Activated T-cell treated with anti-CD3 and anti-CD28 coated beads for 48 hours (primary cell): ENCODE measurements at regions not wholly inside any gene's neighbourhood (a gene's known extent, or its start where the extent isn't known, plus 50 kb on each side); places are given as distances from the start of the nearest gene placed in this dataset.
A peak's percentile ranks its signal among the peaks of the same experiment; 100 is the strongest.
"Not testable (repeated sequence)": the region's sequence is repeated elsewhere in the genome, so short reads cannot be mapped to it uniquely, and the experiment has no call there.

ENCODE experiments used
- DNase-seq: peaks from one replicate; pipeline ENCODE4 v3.0.0-alpha.2; 2020; ENCODE audit warnings: low read depth

DNA sequence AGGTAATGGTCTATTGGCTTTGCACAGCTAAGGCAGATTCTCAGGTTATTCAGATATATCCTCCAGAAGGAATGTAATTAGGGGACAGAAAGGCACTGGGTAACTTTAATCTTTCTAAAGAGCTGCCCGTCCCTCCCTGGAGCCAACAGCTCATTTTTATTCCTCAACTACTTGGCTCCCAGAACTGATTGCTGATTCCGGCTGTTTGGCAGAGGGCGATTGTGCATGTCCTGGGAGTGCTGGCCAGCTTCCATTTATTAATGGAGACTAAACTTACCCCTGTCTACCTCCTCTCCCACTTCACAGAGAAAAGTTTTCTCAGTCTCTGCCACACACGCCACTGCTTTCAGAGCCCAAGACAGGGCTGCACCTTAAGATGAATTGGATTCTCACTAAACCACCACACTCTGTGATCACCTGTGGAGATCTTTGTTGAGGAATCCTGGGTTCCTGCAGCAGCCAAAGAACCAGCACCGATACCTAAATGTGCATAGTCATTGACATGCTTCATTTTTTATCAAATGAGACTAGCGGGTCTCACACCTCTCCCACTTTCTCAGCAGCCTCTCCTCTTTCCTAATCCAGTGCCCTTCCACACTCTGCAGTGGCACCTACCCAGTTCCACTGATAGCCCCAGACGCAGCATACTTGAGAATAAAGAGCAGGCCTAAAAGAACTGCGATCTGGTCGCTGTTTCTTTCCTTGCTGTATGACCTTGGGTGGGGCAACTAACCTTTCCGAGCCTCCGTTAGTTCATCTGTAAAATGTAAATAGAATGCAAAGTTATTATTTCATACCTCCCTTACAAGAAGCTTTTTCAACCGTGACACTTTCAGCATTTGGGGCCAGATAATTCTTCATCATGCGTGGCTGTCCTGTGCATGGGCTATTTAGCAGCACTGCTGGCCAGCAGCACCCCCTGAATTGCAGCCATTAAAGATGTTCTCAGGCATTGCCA lies 648.7 kb downstream of the UQCRFS1 start:
- no peak for DNase-seq

DNA sequence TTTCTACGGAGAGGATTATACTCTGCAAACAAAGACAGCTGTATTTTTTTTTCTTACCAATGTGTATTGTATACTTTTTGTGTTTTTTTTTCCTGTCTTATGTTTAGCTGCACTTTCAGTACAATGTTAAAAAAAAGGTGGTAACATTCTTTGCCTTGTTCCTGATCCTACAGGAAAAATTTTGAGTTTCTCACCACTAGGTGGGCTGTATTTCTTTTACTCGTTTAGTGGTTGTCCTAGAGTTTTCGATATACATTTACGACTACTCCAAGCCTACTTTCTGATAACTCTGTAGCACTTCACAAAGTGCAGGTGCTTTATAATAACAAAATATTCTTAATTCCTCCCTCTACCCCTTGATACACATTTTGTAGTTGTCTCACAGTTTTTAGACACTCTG lies 652.2 kb downstream of the UQCRFS1 start:
- DNase-seq = no peak

DNA sequence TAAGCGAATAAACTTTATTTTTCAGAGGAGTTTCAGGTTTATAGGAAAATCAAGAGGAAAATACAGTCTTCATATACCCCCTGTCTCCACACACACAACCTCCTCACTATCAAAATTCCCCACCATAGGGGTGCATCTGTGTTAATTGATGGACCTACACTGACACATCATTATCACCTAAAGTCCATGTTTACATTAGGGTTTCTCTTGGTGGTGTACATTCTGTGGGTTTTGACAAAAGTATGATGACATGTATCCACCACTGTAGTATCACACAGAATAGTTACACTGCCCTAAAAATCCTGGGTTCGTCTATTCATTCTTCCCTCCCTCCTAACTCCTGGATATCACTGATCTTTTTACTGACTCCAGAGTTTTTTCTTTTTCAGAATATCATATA lies 654.2 kb downstream of the UQCRFS1 start:
- no peak for DNase-seq

DNA sequence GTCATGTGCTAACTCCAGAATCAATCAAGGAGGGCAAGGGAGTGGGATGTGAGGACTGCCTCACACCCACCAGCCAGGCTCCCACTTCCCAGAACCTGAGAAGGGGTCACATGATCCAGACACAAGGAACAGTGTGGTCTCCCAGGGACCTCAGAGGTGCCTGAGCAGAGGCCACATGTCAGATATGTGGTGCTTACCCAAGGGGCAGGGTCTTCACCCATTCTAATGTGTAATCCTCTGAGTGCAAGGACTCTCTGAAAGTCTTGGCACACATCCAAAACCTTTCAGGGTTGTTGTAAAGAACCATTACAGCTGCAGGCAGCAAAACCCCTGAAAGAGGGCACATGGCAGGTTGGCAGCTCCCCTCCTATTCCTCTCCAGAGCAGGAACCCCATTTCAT lies 656.6 kb downstream of the UQCRFS1 start:
- no peak for DNase-seq

DNA sequence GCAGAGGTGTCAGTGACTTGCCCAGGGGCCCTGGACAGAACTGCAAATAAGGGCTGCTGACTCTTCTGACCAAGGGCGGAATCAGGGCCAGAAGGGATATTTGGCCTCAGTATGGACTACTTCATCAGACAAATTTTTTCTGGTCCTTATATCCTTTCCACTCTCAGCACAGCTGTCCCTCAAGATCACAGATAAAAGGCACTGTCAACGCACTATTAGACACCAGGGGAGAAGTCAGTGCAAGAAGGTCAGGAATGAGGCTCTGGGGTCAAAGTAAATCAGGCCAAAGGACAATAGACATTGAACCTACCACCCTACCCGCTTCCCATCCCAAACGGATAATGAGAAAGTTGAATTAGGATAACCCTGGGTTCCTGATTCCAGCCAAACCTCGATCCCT lies 657.6 kb downstream of the UQCRFS1 start:
- DNase-seq = no peak

DNA sequence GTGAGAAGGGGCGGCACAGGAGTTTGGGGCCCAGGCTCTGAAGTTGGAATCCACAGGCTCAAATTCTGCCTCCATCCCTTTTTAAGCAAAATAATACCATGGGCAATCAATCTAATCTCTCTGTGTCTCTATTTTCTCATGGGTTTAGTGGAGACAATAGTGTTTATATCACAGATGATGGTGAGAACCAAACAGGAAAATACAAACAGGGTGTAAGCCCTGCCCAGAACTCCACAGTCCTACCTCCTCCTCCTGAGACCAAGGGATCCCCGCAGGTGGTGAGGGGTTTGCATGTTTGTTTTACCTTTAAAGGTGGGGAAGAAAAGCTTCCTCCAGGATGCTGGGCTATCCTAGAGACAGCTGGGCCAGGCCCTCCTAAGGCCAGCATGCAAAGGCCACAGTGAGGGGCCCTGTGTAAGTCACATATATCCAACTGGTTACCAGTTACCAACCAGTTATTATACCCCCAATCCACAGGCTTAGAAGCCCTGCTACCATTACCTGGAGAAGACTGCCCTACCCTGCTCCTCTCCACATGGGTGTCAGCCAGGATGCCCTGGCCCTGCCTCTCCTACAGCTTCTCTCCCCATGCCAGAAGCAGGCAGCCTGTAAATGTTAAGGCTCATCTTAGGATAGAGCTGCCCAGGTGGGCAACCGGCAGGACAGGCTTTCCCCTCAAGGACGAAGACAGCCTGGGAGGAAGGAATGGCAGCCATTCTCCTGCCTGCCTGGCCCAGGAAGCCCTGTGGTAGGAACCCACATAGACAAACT lies 658.4 kb downstream of the UQCRFS1 start:
- DNase-seq = no peak

DNA sequence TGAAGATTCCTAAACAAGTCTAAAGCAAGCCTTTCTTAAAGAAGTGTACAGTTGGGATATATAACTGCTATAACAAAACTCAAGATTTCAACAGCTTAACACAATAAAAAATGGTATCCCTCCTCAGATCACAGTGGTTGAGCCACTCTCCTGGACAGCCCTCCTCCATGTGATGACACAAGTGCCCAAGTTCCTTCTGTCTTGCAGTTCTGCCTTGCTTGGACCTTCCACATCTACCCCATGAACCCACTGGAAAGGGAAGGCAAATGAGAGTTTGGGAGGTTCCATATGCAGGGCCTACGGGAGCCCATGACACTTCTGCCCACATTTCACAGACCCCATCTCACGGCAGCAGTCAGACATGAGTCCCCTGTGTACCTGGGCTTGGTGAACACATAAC lies 659.2 kb downstream of the UQCRFS1 start:
- no peak for DNase-seq

DNA sequence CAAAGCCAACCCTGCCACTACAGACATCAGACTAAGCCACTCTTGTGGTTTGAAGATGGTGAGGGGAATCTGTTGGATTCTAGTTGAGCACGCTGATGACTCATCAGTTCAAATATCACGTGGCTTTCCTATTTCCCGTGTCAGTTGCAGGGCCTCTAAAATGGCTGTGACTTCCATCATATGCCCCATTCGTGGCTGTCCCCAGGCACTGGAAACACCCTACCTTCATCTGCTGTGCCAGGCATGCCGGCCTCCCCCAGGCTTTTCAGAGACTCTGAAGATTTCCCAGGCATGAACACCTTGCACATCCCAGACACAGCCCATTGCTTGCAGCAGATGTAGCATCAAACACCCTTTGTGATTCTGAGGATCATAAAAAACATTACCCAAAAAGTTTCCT lies 659.9 kb downstream of the UQCRFS1 start:
- DNase-seq = peak; percentile 0

DNA sequence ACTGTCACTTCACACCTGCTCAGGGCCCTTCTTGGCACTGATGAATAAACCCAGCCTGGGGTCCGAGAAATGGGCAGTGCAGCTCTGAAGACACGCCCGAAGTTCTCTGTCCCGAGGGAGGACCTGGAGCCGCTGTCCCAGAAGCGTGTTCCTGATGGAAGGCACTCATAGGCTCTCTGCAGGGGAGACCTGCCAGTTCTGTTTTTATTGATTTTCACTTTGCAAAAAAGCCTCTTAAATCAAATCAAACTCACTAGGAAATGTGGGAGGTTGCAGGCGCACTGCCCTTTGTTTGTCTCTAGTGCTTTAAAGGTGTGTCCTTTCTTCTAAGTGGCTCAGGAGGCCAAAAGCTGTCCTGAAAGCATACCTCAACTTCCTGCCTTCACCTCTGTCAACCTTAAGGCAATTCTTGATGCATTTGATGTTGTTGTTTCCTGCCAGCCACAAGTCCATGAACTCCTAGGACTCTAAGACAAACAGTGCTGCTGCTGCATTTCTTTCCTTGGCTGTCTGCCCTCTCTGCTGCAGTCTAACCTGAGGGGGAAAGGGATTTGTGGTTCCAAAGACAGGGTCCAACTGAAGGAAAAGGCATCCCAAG lies 663.2 kb downstream of the UQCRFS1 start:
- DNase-seq = no peak

DNA sequence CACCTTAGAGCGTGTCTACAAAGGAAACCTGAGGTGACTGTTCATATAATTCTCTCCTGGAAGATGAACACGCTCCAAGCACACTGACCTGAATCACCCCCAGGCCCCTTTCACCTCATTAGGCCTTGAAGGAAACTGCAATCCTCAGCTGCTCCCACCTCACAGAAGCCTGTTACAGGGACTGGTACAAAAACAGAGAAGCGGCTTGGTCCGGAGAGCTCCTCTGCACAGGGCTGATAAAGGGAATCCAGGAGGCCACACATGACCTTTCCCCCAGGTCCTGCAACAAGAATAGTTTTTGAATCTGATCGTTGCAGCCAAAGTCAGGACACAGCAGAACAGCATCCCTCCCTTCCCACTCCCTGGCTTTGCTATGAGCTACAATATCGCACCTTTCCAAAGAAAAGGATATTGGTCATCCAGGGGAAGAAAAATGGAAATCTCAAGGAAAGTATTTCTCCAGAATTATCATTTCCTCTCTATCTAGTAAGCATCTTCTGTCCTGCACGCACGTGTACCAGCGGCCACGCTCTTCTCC lies 666.7 kb downstream of the UQCRFS1 start:
- DNase-seq = no peak

DNA sequence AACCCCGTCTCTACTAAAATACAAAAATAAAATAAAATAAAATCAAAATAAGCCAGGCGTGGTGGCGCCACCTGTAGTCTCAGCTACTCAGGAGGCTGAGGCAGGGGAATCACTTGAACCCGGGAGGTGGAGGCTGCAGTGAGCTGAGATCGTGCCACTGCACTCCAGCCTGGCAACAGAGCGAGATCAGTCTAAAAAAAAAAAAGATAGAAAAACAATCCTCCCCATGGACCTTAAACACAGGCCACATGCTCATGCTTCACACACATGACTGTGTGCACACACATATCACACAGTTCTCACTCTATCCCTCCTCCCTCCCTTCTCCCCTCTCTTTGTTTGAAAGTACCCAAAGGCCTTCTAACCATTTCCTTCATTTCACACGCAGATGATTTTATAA lies 667.6 kb downstream of the UQCRFS1 start:
- DNase-seq = not testable (repeated sequence)

DNA sequence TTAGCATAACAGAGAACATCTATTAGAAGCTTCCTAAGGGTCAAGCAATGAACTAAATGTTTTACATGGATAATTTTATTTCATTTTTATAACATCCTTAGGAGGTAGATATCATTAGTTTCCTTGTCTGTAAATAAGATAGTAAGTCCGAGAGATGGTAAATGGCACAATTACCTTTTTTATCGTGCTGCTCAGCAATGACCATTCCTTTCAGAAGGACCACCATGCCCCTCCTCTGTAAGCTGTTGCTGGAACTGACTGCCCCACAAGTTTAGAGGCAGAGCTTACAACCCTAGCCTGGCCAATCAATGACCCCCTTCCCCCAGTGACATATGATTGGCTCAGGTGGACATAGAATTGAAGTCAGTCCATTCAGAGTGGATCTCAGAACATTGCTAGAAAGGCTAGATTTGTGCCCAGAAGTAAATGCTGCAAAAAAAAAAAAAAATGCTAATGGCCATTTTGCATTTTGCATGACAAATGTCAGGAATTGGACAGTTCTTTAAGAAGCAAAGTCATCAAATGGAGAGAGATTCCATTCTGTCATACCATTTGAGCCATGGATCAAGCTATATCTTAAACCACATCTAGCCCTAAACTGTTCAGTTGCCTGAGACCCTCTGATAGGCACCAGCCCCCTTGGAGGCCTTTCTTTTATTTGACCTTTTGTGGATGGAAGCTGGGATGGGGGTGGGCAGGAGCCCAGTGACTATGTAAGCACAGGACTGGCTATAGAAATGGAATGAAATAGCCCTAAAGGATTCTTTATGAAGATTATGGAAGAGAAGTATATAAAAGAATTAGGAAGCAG lies 668.3 kb downstream of the UQCRFS1 start:
- DNase-seq = no peak

DNA sequence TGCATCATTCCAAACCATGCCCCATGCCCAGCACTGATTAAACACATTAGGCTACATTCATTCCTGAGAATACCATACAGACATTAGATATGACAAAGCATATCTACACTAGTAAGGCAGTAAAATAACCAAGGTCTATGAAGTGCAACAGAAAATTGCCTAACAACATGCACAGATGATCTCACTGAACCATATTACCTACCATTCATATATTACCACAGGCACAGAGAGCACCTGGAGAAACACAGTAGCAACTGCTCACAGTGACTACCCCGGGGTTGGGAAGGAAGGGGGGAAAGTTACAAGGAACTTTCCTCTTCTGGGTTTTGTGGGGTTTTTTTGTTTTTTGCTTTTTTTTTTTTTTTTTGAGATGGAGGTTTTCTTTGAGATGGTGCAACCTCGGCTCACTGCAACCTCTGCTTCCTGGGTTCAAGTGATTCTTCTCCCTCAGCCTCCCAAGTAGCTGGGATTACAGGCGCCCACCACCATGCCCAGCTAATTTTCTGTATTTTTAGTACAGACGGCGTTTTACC lies 669.6 kb downstream of the UQCRFS1 start:
- no peak for DNase-seq

DNA sequence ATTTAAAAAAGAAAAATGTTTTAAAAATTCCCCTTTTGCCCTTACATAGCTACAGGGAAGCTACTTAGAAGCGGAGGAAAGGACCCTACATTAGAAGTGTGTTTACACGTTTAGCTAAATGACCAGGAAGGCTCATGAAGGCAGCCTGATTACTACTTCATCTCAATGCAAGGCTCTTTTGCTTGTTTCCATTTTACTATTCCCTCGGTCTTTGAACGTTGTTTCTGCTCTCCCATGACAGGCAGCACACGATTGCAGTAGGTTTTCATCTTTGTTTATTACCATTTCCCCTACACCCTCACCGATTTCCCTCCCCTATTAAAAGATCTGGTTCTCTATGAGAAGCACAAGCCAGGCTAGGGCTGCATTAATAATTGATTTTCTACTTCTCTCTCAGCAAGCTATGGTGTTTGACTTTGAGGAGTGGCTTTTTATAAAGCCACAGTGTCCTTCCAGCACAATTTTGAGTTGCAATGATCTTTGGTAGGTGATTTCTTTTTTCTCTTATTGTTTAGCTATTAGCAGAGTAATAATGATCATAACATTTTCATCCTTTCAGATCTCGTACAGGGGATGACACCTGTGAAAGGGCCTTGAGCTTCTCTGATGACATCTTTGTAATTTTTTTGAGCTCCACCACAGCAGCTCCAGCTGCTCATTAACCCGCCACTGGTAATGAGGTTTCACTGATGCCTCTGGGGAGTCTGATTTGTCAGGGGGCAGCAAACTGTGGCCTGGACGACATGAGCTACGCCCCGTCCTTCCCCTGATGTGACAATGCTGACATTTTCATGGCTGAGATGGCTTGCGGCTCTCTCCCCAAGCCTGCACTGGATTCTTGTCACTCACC lies 670.3 kb downstream of the UQCRFS1 start:
- DNase-seq = no peak

DNA sequence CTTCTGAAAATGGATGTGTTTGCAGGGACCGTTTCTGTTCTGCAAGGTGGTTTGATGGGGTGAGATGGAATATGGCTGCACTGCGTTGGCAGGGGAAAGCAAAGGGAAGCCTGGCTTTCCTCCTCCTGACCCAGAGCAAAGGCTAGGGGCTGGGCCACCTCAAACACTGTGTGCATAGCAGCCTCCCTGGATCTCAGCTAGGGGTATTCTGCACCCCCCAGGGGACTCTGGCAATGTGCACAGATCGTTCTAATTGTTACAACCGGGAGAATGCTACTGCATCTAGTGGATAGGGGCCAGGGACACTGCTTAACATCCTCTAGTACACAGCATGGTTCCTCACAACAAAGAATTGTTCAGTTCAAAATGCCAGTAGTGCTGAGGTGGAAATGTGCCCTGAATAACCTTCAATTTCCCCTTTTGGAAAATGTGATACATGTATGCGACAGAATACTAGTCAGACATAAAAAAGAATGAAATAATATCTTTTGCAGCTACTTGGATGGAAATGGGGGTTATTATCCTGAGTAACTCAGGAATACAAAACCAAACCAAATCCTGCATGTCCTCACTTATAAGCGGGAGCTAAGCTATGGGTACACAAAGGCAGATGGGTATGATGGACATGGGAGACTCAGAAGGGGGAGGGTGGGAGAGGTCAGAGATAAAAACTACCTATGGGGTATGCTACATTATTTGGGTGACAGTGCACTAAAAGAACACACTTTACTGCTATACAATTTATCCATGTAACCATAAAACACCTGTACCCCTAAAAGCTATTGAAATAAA lies 671.2 kb downstream of the UQCRFS1 start:
- DNase-seq = no peak

DNA sequence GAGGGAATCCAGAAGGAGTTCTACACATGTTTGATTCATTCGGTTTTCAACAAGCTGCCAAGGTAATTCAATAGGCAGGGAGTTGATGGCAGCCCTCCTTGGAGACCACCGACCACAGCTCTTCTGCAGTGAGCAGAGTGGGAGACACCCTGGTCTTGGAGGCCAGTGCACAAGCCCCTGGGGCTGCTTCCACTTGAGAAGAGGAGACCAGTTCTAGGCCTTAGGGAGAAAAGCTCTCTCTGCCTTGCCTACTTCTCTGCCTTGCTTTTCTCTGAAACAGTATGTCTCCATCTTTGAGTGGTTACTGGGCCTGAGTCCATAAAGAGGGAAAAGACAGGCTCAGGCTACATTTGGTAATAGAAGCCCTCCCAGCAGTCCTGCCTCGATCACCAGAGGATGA lies 671.9 kb downstream of the UQCRFS1 start:
- DNase-seq = no peak

DNA sequence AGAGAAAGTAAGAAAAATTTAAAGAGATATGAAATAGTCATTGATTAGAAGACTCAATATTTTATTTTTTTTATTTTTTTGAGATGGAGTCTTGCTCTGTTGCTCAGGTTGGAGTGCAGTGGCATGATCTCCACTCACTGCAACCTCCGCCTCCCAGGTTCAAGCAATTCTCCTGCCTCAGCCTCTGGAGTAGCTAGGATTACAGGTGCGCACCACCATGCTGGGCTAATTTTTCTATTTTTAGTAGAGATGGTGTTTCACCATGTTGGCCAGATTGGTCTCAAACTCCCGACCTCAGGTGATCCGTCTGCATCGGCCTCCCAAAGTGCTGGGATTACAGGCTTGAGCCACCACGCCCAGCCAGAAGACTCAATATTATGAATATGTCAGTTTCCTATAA lies 672.6 kb downstream of the UQCRFS1 start:
- DNase-seq = not testable (repeated sequence)

DNA sequence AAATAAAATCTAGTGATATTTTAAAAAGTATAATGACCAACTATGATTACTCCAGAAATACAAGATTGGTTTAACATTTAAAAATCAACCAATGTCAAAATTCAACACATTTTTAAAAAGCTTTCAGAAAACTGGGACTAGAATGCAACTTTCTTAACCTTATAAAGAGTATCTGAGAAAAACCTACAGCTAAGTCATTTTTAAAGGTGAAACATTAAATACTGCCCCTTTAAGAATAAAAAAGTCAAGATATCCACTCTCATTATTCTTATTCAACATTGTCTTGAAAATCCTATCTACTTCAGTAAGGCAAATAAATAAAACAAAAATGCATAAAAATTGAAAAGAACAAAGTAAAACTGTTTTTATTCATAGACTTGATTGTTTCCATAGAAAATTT lies 673.2 kb downstream of the UQCRFS1 start:
- no peak for DNase-seq

DNA sequence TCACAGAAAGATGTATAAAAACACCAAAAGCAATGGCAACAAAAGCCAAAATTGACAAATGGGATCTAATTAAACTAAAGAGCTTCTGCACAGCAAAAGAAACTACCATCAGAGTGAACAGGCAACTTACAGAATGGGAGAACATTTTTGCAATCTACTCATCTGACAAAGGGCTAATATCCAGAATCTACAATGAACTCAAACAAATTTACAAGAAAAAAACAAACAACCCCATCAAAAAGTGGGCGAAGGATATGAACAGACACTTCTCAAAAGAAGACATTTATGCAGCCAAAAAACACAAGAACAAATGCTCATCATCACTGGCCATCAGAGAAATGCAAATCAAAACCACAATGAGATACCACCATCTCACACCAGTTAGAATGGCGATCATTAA lies 674.4 kb downstream of the UQCRFS1 start:
- DNase-seq = not testable (repeated sequence)

DNA sequence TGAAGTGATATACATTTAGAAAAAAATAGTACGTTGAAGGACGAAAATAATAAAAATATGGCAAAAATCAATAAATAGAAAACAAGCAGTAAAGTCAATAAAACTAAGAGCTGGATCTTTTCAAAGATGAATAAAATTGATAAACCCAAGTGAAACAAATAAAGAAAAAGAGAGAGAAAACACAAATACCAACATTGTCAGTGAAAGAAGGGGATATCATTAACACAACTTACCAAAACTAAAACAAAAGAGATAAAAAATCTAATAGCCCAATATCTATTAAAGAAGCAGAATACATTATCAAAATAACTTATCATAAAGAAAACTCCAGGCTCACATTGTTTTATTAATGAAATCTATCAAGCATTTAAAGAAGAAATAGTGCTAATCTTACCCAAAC lies 675.1 kb downstream of the UQCRFS1 start:
- DNase-seq = no peak
